H1 (cell line): ENCODE measurements at regions not wholly inside any gene's neighbourhood (a gene's known extent, or its start where the extent isn't known, plus 50 kb on each side); places are given as distances from the start of the nearest gene placed in this dataset.
A peak's percentile ranks its signal among the peaks of the same experiment; 100 is the strongest.

Experiments
- CTCF ChIA-PET: fragments of 300-600 bp; sonication (Branson Sonifier 250); formaldehyde crosslinking; loops from one replicate; lab custom pipeline; 2021; ENCODE audit not compliant: partially characterized antibody; lab: Charles Lee
- POLR2A ChIA-PET: fragments of 300-600 bp; sonication (Branson Sonifier 250); formaldehyde crosslinking; loops from one replicate; lab custom pipeline; 2021; ENCODE audit warnings: inconsistent platforms; ENCODE audit not compliant: partially characterized antibody; lab: Charles Lee
- DNase-seq, 2 experiments: peaks; one replicate each; pipeline versions ENCODE4 v3.0.0 to v3.0.0-alpha.2; 2010 to 2022; ENCODE audit warnings: low spot score in 2 of 2, low read depth in 1 of 2, mixed read lengths in 1 of 2
- FAIRE-seq: peaks from 2 replicates; lab custom pipeline; 2011; peaks lifted over from hg19 to GRCh38; lab: Jason Lieb, UNC
- H2AFZ ChIP-seq: 2 replicates; pipeline ENCODE4 v1.8.1; 2012; ENCODE audit warnings: low read length, inconsistent platforms
- H2AK5ac ChIP-seq: 2 replicates; pipeline ENCODE4 v1.6.1; 2013; ENCODE audit warnings: low read depth, low read length
- H2BK120ac ChIP-seq: replicated peaks from 2 replicates; pipeline ENCODE3; 2013; ENCODE audit warnings: low read depth, low read length, inconsistent platforms
- H2BK12ac ChIP-seq: 2 replicates; pipeline ENCODE4 v1.6.1; 2013; ENCODE audit warnings: low read depth, low read length
- H2BK15ac ChIP-seq: 2 replicates; pipeline ENCODE4 v1.6.1; 2013; ENCODE audit warnings: low read length
- H2BK20ac ChIP-seq: 2 replicates; pipeline ENCODE4 v1.6.1; 2013; ENCODE audit warnings: low read length
- H2BK5ac ChIP-seq: 2 replicates; pipeline ENCODE4 v1.6.1; 2013; ENCODE audit warnings: low read depth, low read length
- H3K14ac ChIP-seq: 2 replicates; pipeline ENCODE4 v1.6.1; 2013; ENCODE audit warnings: inconsistent platforms; ENCODE audit not compliant: insufficient read length
- H3K18ac ChIP-seq: 2 replicates; pipeline ENCODE4 v1.6.1; 2013; ENCODE audit warnings: low read length; ENCODE audit errors: extremely low read depth
- H3K23ac ChIP-seq: 2 replicates; pipeline ENCODE4 v1.6.1; 2013; ENCODE audit warnings: inconsistent platforms; ENCODE audit not compliant: insufficient read length
- H3K23me2 ChIP-seq: 2 replicates; pipeline ENCODE4 v1.6.1; 2013; ENCODE audit warnings: low read depth, low read length
- H3K27ac ChIP-seq: 2 replicates; pipeline ENCODE4 v1.6.1; 2011; ENCODE audit warnings: low read depth, low read length, inconsistent platforms
- H3K27me3 ChIP-seq, 4 experiments: replicated peaks in 1 of 4; 1 replicate in 1 of 4; 2 replicates in 3 of 4; pipeline versions ENCODE4 v1.6.1 to v1.8.1; 2011 to 2013; ENCODE audit warnings: low read length in 3 of 4, mild to moderate bottlenecking in 3 of 4, inconsistent platforms in 2 of 4, mixed read lengths in 2 of 4, moderate library complexity in 1 of 4; ENCODE audit not compliant: control insufficient read depth in 3 of 4, insufficient read depth in 3 of 4; ENCODE audit errors: extremely low read depth in 1 of 4
- H3K36me3 ChIP-seq, 4 experiments: 2 replicates each; pipeline versions ENCODE4 v1.6.1 to v1.8.1; 2011 to 2013; ENCODE audit warnings: mild to moderate bottlenecking in 4 of 4, low read length in 3 of 4, moderate library complexity in 2 of 4, control low read depth in 1 of 4, inconsistent platforms in 1 of 4; ENCODE audit not compliant: insufficient read depth in 4 of 4, control insufficient read depth in 2 of 4
- H3K4ac ChIP-seq: replicated peaks from 2 replicates; pipeline ENCODE3; 2013; ENCODE audit warnings: low read length, low read depth, mixed read lengths, inconsistent platforms; ENCODE audit not compliant: insufficient read length
- H3K4me1 ChIP-seq, 4 experiments: replicated peaks in 1 of 4; 1 replicate in 1 of 4; 2 replicates in 3 of 4; pipeline versions ENCODE4 v1.6.1 to v1.8.1; 2011 to 2013; ENCODE audit warnings: low read length in 3 of 4, inconsistent platforms in 2 of 4, mixed read lengths in 1 of 4; ENCODE audit not compliant: insufficient read depth in 4 of 4, control insufficient read depth in 3 of 4
- H3K4me2 ChIP-seq, 2 experiments: 2 replicates each; pipeline versions ENCODE4 v1.6.1 to v1.8.1; 2011 to 2013; ENCODE audit warnings: low read depth in 2 of 2, low read length in 2 of 2, control low read depth in 1 of 2, inconsistent platforms in 1 of 2, mild to moderate bottlenecking in 1 of 2; ENCODE audit not compliant: insufficient read depth in 1 of 2
- H3K4me3 ChIP-seq, 4 experiments: fragments of 200-600, 300-600 bp in 1 of 4; sonication (generic), shearing (Covaris generic), sonication (Bioruptor Twin) in 1 of 4; 2 replicates each; pipeline versions ENCODE4 v1.5.1 to v1.8.1; 2011 to 2016; ENCODE audit warnings: low read length in 4 of 4, low read depth in 3 of 4, control low read depth in 2 of 4, inconsistent platforms in 2 of 4, mild to moderate bottlenecking in 2 of 4, mixed read lengths in 1 of 4, moderate library complexity in 1 of 4; ENCODE audit not compliant: insufficient read depth in 2 of 4; ENCODE audit errors: extremely low read depth in 1 of 4
- H3K56ac ChIP-seq: replicated peaks from 2 replicates; pipeline ENCODE3; 2013; ENCODE audit warnings: low read depth, mild to moderate bottlenecking, mixed read lengths, low read length, inconsistent platforms; ENCODE audit not compliant: insufficient read length
- H3K79me1 ChIP-seq: 2 replicates; pipeline ENCODE4 v1.6.1; 2013; ENCODE audit warnings: low read depth, low read length, control low read depth
- H3K79me2 ChIP-seq, 2 experiments: 2 replicates each; pipeline versions ENCODE4 v1.6.1 to v1.8.1; 2012 to 2013; ENCODE audit warnings: low read length in 2 of 2, mild to moderate bottlenecking in 2 of 2, inconsistent platforms in 1 of 2; ENCODE audit not compliant: insufficient read depth in 2 of 2, control insufficient read depth in 1 of 2
- H3K9ac ChIP-seq, 4 experiments: replicated peaks in 1 of 4; 1 replicate in 1 of 4; 2 replicates in 3 of 4; pipeline versions ENCODE4 v1.6.1 to v1.8.1; 2011 to 2013; ENCODE audit warnings: low read depth in 3 of 4, low read length in 3 of 4, control low read depth in 2 of 4, mild to moderate bottlenecking in 2 of 4, moderate library complexity in 2 of 4, inconsistent platforms in 1 of 4; ENCODE audit errors: extremely low read depth in 1 of 4
- H3K9me3 ChIP-seq, 2 experiments: 2 replicates each; pipeline versions ENCODE4 v1.6.1 to v1.8.1; 2012 to 2013; ENCODE audit warnings: mild to moderate bottlenecking in 2 of 2, moderate library complexity in 2 of 2, control low read depth in 1 of 2, inconsistent platforms in 1 of 2, low read depth in 1 of 2, low read length in 1 of 2, mixed read lengths in 1 of 2; ENCODE audit not compliant: insufficient read depth in 2 of 2
- H4K20me1 ChIP-seq, 2 experiments: replicated peaks in 1 of 2; 2 replicates each; pipeline versions ENCODE3 to v1.8.1; 2011 to 2013; ENCODE audit warnings: inconsistent platforms in 2 of 2, low read length in 2 of 2, mild to moderate bottlenecking in 1 of 2; ENCODE audit not compliant: insufficient read depth in 2 of 2, control insufficient read depth in 1 of 2
- H4K5ac ChIP-seq: 2 replicates; pipeline ENCODE4 v1.6.1; 2013; ENCODE audit warnings: low read length, low read depth, mixed read lengths, inconsistent platforms; ENCODE audit not compliant: insufficient read length
- H4K8ac ChIP-seq: 2 replicates; pipeline ENCODE4 v1.8.0; 2013; ENCODE audit warnings: mild to moderate bottlenecking, moderate library complexity, low read length, inconsistent platforms; ENCODE audit not compliant: insufficient read depth; ENCODE audit errors: extremely low read depth
- H4K91ac ChIP-seq: replicated peaks from 2 replicates; pipeline ENCODE3; 2013; ENCODE audit warnings: low read length, mixed read lengths, inconsistent platforms; ENCODE audit not compliant: insufficient read length
- NANOG ChIP-seq: IDR thresholded peaks from 2 replicates; pipeline ENCODE4 v1.6.1; 2011; ENCODE audit warnings: low read length, low read depth, mild to moderate bottlenecking, inconsistent platforms; ENCODE audit not compliant: insufficient read depth, poor library complexity, severe bottlenecking
- TBP ChIP-seq: IDR thresholded peaks from 2 replicates; pipeline ENCODE4 v1.6.1; 2011; ENCODE audit warnings: low read depth, low read length, improper control_type of control experiment
- WGBS, 2 experiments: shearing (Covaris generic) in 1 of 2; methylation state at CpG; one replicate each; pipeline versions ENCODE4 v1.1.6 to v1.1.7; 2013 to 2015; ENCODE audit warnings: low lambda C conversion rate in 2 of 2, mixed read lengths in 2 of 2, inconsistent platforms in 1 of 2, low coverage in 1 of 2, missing lambda C conversion rate in 1 of 2; ENCODE audit not compliant: insufficient replicate concordance in 2 of 2, insufficient coverage in 1 of 2, insufficient read length in 1 of 2; ENCODE audit errors: extremely low coverage in 1 of 2, missing lambda C conversion rate in 1 of 2; 5-methylcytosine and 5-hydroxymethylcytosine counted together

GRCh38 chr5:120848883-120849282 is 384.8 kb downstream of the PRR16 start:
- Histone ChIP-seq H4K5ac (no peak overlapping the region), H3K36me3 (no peaks in the 10 kb centered on the region), H3K79me2 (no peaks in the 10 kb centered on the region), H2BK20ac (no peak overlapping the region), H3K27ac (no peak overlapping the region), H3K27me3 (0 out of 7 replicates have a peak, but pooled peaks cover 0 to 5% (median 2%) of the 10 kb centered on the region in 4 experiments), H2AK5ac (no peak overlapping the region), H3K4me2 (no peak overlapping the region), H3K14ac (no peak overlapping the region), H2BK120ac (no peak overlapping the region), H3K79me1 (no peaks in the 10 kb centered on the region), H2BK5ac (peak overlapping the region; percentile 76; the same call in 1 of the 2 replicates), H3K23me2 (no peaks in the 10 kb centered on the region), H3K18ac (peak overlapping the region; percentile 51; the same call in 1 of the 2 replicates), H4K8ac (no peak overlapping the region), H4K91ac (no peak overlapping the region), H3K9me3 (no peaks in the 10 kb centered on the region), H3K4me1 (peaks cover 2 to 20% (median 11%) of the 10 kb centered on the region in 4 experiments; a peak in 6 of 7 replicates), H3K23ac (no peak overlapping the region), H3K9ac (no peak overlapping the region), H4K20me1 (no peaks in the 10 kb centered on the region), H3K4ac (no peak overlapping the region), H2BK12ac (peak overlapping the region; percentile 78; the same call in 1 of the 2 replicates), H2AFZ (no peak overlapping the region), H2BK15ac (no peak overlapping the region), H3K4me3 (no peak overlapping the region), H3K56ac (no peak overlapping the region)
- TF ChIP-seq TBP (no peak), NANOG (peak; percentile 16)
- POLR2A ChIA-PET = no interaction called here
- CTCF ChIA-PET = interaction anchor here (1.1 kb wide), 1 partner anchor 30 kb away, joined by 3 read pairs; no protein-coding TSS in a partner anchor
- DNase-seq = no peak
- WGBS, 2 experiments = 91% methylated on average over 2 of the region's 2 CpGs; no CpG with 5 or more reads in 1 of the 2 experiments
- no peak for FAIRE-seq
